Dendritic cell treated with granulocyte-macrophage colony-stimulating factor and Interleukin-4, amounts not matched to agents 40 ng/mL and 50 ng/mL, for 4 days (primary cell): ENCODE measurements at regions not wholly inside any gene's neighbourhood (a gene's known extent, or its start where the extent isn't known, plus 50 kb on each side); places are given as distances from the start of the nearest gene placed in this dataset.

ENCODE experiments used
- H3K27ac Mint-ChIP-seq: one replicate; pipeline ENCODE4 v1.8.0; 2022; ENCODE audit warnings: mild to moderate bottlenecking, mixed read lengths
- H3K27me3 Mint-ChIP-seq: one replicate; pipeline ENCODE4 v1.8.0; 2022; ENCODE audit warnings: mild to moderate bottlenecking, mixed read lengths
- H3K36me3 Mint-ChIP-seq: one replicate; pipeline ENCODE4 v1.8.0; 2022; ENCODE audit warnings: low read depth, mixed read lengths
- H3K4me1 Mint-ChIP-seq: one replicate; pipeline ENCODE4 v1.8.0; 2022; ENCODE audit warnings: low read depth, mixed read lengths
- H3K4me3 Mint-ChIP-seq: one replicate; pipeline ENCODE4 v1.8.0; 2022; ENCODE audit warnings: mild to moderate bottlenecking, moderate library complexity, mixed read lengths
- H3K9me3 Mint-ChIP-seq: one replicate; pipeline ENCODE4 v1.8.0; 2022; ENCODE audit warnings: mixed read lengths
- intact Hi-C: fragments of 100-400 bp; cut with micrococcal nuclease; formaldehyde crosslinking; loops from one replicate; pipeline ENCODE4 v1.15.0; 2022

DNA sequence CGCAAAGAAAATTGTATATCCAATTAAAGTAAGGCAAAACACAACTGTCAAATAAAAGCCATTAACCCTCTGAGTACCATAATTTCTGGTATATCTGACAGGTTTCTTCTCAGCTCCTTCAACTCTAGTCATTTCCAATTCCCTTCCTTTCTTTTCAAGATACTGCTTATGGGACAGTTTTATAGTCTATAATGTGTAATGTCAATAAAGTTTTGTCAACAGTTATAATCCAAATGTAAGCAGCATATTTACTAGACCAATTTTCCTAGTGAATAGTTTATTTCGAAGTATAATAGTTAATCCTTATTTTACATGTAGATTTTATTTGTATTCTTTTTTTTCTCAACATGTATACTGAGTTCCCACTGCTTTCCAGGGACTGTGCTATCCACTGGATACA is 1081.8 kb downstream of the EPHA7 start:
- H3K4me1 Mint-ChIP-seq, result no peaks in the 10 kb centered on the region
- no peaks in the 10 kb centered on the region for H3K27me3 Mint-ChIP-seq
- no peaks in the 10 kb centered on the region for H3K36me3 Mint-ChIP-seq
- H3K4me3 Mint-ChIP-seq, result no peak overlapping the region
- H3K9me3 Mint-ChIP-seq, result no peaks in the 10 kb centered on the region
- intact Hi-C loops, result no loop called here
- no peak overlapping the region for H3K27ac Mint-ChIP-seq

DNA sequence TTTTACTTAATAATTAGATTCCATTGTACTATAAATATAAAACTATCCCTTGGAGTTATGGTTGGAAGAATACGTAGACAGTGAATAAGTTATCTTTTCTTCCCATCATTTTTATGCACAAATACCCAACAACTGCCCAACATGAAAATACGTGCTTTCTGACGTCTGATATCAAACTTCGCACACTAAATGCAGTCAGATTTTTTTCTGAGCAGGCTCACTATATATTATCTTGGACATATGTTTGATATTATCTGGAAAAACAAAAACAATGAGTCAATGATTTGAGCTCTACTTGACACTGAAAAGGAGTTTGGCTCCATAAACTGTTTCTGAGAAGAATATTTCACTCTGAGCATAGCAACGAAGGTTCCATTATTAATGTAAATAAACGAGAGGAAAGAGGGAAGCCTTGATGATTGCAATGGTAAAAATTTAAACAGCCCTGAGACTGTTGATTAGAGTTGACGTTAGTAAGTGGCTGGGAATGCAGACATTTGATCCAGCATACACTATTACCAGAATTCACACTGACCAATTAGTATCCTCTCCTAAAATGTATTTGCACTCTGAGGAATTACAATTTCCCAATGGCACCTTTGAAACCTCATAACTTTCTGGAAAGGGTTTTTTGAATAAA is 1090.0 kb downstream of the EPHA7 start:
- intact Hi-C loops, result no loop called here
- Mint-ChIP-seq H3K27ac (no peak overlapping the region), H3K4me3 (no peak overlapping the region), H3K9me3 (no peaks in the 10 kb centered on the region), H3K36me3 (no peaks in the 10 kb centered on the region), H3K4me1 (no peaks in the 10 kb centered on the region), H3K27me3 (no peaks in the 10 kb centered on the region)

DNA sequence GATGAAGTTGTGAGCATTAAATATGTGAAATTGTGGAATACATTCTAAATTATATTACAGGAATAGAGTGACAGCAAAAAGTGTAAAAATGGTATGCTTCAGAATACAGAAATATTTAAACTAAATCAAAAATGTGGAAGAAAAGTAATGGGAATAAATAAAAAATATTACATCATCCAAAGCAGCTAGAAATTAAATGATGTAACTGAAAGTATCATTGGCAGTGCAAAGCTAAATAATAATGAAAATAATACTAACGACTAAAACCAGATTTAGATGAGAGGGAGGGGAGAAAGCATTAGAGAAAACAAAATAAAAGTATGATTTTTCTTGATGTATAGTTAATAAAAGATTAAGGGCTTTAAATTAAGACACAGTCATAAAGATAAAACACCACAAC is 1104.0 kb downstream of the EPHA7 start:
- intact Hi-C loops, result no loop called here
- no peaks in the 10 kb centered on the region for H3K27me3 Mint-ChIP-seq

DNA sequence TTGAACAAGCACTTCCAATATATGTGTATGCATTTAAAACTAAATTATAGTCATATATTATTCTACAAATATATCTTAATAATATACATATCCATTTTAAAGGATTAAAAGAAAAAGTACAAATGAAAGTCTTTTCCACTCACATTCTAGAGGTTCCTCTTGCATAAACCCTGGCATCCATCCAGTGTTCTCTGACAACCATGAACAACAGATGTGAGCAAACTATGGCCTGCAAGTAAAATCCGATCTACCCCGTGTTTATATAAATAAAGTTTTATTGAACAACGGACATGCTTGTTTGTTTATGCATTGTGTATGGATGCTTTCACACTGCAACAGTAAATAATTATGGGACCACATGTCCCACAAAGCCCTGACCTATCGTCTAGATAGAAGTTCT is 1122.3 kb downstream of the EPHA7 start:
- H3K27me3 Mint-ChIP-seq, result no peaks in the 10 kb centered on the region
- H3K4me1 Mint-ChIP-seq, result no peaks in the 10 kb centered on the region
- H3K9me3 Mint-ChIP-seq, result peaks cover 11% of the 10 kb centered on the region
- H3K4me3 Mint-ChIP-seq, result no peak overlapping the region
- H3K36me3 Mint-ChIP-seq, result no peaks in the 10 kb centered on the region
- intact Hi-C loops, result no loop called here
- no peak overlapping the region for H3K27ac Mint-ChIP-seq

More for the DNA sequence above, 1104.0 kb downstream of the EPHA7 start:
- H3K27ac Mint-ChIP-seq, result no peak overlapping the region
- no peaks in the 10 kb centered on the region for H3K4me1 Mint-ChIP-seq
- no peaks in the 10 kb centered on the region for H3K36me3 Mint-ChIP-seq
- H3K9me3 Mint-ChIP-seq, result peaks cover 10% of the 10 kb centered on the region
- H3K4me3 Mint-ChIP-seq, result no peak overlapping the region

DNA sequence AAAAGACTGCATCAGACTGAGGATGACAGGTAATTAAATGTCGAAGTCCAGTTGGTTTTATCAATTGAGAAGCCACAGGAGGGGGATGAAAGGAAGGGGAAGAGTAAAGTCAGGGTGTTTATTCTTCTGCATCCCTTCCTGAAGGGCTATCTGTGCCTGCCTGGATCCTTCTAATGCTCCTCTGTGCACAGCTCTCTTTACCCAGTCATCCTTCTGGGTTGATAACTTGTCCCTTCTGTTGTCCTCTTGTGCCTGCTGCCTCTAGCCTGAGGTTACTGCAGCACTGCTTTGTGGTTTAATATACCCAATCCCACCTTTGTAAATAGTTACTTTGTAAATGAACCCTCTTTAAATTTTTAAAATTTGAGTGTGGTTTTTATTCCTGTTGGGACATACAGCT is 1127.3 kb downstream of the EPHA7 start:
- Mint-ChIP-seq H3K4me1 (no peaks in the 10 kb centered on the region), H3K4me3 (no peak overlapping the region)

DNA sequence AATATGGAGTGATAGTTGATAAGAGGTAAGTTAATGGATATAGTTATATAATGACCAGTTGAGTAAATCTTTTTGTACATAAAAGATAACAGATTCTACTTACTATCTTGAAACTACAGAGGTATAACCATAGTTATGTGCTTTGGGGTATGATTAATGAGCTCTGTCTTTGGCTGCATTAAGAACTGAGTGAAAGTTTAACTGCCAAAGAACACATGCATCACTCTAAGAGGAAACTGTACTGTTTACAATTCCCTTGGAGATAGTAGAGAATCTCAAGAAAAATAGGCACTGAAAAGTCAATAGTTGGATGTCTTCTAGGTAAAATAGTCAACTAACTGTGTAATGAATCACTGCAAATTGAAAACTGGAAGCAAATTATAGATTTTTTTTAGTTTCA is 1129.5 kb downstream of the EPHA7 start:
- no peaks in the 10 kb centered on the region for H3K36me3 Mint-ChIP-seq
- no peak overlapping the region for H3K4me3 Mint-ChIP-seq
- H3K27ac Mint-ChIP-seq, result no peak overlapping the region
- no peaks in the 10 kb centered on the region for H3K9me3 Mint-ChIP-seq
- H3K4me1 Mint-ChIP-seq, result no peaks in the 10 kb centered on the region
- intact Hi-C loops, result no loop called here
- no peaks in the 10 kb centered on the region for H3K27me3 Mint-ChIP-seq

More for the DNA sequence above, 1127.3 kb downstream of the EPHA7 start:
- intact Hi-C loops, result no loop called here
- Mint-ChIP-seq H3K27me3 (no peaks in the 10 kb centered on the region), H3K36me3 (no peaks in the 10 kb centered on the region), H3K9me3 (no peaks in the 10 kb centered on the region), H3K27ac (no peak overlapping the region)

DNA sequence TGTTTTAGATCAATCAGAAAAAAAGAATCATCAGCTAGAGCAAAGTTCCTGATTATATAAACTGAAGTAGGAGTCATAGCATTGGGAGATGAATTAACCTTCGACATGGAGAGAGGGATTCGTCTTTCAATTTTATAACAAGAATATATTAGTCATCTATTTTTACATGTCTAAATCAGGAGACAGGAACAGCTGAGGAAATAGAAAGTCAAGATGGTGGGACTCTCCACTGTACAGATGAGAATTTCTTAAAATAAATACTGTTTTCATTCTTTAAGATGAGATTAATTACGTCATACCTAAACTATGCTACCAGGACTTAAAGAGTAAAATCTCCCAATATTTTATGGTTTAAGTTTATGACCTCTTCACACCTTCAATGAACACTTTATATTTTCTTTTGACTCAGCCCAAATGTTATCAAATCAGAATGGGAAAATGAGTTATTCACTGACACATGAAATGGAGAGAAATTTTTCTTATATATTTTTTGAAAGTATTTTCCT is 1137.7 kb downstream of the EPHA7 start:
- Mint-ChIP-seq H3K9me3 (no peaks in the 10 kb centered on the region), H3K27me3 (no peaks in the 10 kb centered on the region), H3K4me1 (no peaks in the 10 kb centered on the region), H3K36me3 (no peaks in the 10 kb centered on the region), H3K27ac (no peak overlapping the region), H3K4me3 (no peak overlapping the region)
- intact Hi-C loops, result no loop called here

DNA sequence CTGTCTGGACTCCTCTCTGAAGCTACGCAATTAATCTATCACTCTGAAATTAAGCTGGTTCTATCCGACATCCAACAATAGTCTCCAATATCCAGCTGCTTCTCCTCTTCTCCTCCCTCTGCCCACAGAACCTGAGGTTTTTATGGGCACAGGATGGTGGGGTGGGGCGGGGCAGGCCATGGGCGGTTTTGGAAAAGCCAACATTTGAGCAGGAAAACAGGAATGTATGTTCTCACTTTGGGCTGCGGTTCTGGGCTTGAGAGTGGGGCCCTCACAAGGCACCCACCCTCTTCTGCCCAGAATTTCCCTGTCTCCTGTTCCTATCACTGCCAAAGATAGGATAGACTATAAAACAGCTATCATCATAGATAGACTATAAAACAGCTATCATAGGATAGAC is 1144.2 kb downstream of the EPHA7 start:
- no peaks in the 10 kb centered on the region for H3K27me3 Mint-ChIP-seq
- no peak overlapping the region for H3K27ac Mint-ChIP-seq
- H3K36me3 Mint-ChIP-seq, result no peaks in the 10 kb centered on the region
- no peaks in the 10 kb centered on the region for H3K4me1 Mint-ChIP-seq
- H3K9me3 Mint-ChIP-seq, result no peaks in the 10 kb centered on the region
- intact Hi-C loops, result no loop called here
- H3K4me3 Mint-ChIP-seq, result no peak overlapping the region

DNA sequence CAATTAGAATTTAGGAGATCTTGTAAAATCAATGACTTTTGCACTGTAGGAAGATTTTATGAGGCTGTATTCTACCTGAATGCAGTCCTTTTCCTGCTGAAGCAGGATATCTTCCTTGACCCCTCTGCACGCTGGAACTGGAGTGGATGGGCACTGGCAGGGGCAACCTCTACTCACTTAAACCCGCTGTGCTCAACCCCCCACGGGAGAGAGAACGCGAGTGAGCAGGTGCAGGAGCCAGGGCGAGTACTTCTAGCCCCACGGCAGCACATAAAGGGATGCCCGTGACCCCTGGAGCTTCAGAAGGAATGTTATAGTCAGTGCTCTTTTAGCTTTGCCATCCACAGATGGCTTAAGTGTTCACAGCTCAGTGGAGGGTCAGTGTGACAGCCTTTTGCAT is 1144.8 kb downstream of the EPHA7 start:
- no peaks in the 10 kb centered on the region for H3K36me3 Mint-ChIP-seq
- no peaks in the 10 kb centered on the region for H3K4me1 Mint-ChIP-seq
- no peaks in the 10 kb centered on the region for H3K27me3 Mint-ChIP-seq
- H3K9me3 Mint-ChIP-seq, result no peaks in the 10 kb centered on the region
- no peak overlapping the region for H3K4me3 Mint-ChIP-seq
- intact Hi-C loops, result no loop called here
- H3K27ac Mint-ChIP-seq, result no peak overlapping the region

DNA sequence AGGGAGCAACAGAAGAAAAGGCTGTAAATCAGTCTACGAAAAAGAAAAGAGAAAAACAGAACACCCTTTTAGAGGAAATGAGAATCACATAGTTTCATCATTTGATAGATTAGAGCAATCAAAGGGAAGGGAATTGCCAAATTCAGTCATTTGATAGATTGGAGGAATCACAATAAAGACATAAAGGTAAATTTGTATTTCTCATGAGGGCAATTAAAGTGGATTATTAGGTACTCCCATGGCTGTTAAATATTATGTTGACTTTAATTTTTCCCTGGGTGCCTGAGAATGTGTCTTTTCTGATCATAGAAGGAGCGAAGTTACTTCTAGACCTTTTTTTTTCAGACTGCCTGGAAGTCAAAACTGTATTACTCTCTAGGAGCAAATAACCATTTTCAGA is 1145.7 kb downstream of the EPHA7 start:
- no peak overlapping the region for H3K4me3 Mint-ChIP-seq
- no peaks in the 10 kb centered on the region for H3K27me3 Mint-ChIP-seq
- no peaks in the 10 kb centered on the region for H3K36me3 Mint-ChIP-seq
- H3K4me1 Mint-ChIP-seq, result no peaks in the 10 kb centered on the region
- H3K9me3 Mint-ChIP-seq, result no peaks in the 10 kb centered on the region
- intact Hi-C loops, result no loop called here
- no peak overlapping the region for H3K27ac Mint-ChIP-seq

DNA sequence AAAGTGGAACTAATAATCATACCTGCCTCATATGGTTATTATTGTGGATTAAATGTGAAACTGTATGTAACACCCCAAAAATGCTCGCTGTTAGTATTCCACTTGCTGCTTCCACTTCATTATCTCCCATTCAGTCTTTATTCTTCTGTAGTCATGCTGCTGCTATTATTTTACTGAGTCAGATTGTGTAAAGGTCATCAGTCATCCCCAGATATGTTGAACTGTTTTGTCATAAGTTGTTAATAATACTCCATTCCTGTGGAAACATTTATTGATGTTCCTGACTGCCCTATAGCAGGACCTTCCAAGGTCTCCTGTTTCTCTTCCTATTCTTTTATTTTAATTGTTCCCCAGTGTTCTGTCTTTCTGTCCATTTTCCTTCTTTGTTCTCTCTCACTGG is 1148.3 kb downstream of the EPHA7 start:
- intact Hi-C loops, result no loop called here
- H3K4me3 Mint-ChIP-seq, result no peak overlapping the region

DNA sequence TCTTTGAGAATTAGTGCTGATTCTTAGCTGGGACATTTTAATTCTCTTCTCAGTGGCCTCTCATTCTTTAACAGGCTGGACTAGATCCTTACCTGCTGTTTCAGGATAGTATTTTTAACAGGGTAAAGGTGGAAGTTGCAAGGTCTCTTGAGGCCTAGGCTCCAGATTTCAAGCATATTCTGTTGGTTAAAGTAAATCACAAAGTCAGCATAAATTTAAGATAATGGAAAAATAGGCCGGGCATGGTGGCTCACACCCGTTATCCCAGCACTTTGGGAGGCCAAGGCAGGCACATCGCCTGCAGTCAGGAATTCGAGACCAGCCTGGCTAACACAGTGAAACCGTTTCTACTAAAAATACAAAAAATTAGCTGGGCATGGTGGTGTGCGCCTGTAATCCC is 1149.0 kb downstream of the EPHA7 start:
- Mint-ChIP-seq H3K4me1 (no peaks in the 10 kb centered on the region), H3K36me3 (no peaks in the 10 kb centered on the region), H3K4me3 (no peak overlapping the region), H3K27ac (no peak overlapping the region), H3K27me3 (no peaks in the 10 kb centered on the region), H3K9me3 (no peaks in the 10 kb centered on the region)
- intact Hi-C loops, result no loop called here

More for the DNA sequence above, 1148.3 kb downstream of the EPHA7 start:
- Mint-ChIP-seq H3K36me3 (no peaks in the 10 kb centered on the region), H3K27ac (no peak overlapping the region), H3K9me3 (no peaks in the 10 kb centered on the region), H3K27me3 (no peaks in the 10 kb centered on the region), H3K4me1 (no peaks in the 10 kb centered on the region)

DNA sequence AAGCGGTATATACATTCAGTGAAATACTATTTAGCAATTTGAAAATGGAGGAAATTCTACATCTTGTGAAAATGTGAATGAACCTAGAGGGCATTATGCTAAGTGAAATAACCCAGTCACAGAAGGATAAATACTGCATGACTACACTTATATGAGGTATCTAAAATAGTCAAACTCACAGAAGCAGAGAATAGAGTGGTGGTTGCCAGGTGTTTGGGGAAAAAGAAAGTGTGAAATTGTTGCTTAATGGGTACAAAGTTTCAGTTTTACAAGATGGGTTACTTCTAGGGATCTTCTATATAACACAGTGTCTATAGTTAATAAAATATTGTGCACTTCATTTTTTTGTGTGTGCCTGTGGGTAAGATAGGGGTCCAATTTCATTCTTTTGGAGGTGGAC is 1152.0 kb downstream of the EPHA7 start:
- Mint-ChIP-seq H3K27me3 (no peaks in the 10 kb centered on the region), H3K27ac (no peak overlapping the region), H3K4me1 (no peaks in the 10 kb centered on the region), H3K9me3 (no peaks in the 10 kb centered on the region), H3K36me3 (no peaks in the 10 kb centered on the region), H3K4me3 (no peak overlapping the region)
- intact Hi-C loops, result no loop called here

DNA sequence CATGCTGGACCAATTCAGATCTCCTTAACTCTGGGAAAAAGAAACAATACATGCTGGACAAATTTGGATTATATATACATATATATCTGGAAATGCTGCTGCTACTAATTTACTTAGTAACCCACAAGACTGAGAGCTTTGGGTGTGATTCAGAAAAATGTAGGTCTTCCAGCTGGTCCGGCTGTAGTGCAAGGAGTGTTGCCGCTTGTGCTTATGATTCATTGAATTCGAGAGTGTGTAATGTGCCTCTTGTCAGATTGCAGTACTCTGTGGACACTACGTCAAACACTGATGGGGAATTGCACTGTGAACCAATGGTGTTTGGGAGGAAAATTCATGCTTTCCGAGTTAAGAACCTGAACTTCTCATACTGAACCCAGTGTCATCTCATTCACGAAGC is 1155.5 kb downstream of the EPHA7 start:
- intact Hi-C loops, result no loop called here
- no peaks in the 10 kb centered on the region for H3K9me3 Mint-ChIP-seq

DNA sequence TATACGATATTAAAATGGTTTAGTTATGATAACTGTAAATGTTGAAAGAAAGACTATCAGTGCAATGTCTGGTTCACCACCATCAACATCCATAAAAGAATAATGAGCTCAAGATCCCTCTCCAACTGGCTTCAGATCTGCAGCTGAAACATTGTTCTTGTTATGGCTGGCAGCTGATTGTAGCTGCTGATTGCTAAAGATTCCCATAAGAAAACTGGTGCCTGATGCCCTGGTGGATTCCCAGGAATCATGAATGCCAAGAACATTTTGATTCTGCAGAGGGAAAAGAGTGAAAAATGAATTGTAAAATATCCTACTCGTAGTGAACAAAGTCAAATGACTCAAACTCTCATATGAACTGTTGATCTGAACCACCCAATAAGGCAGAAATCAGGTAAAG is 1160.2 kb downstream of the EPHA7 start:
- no peaks in the 10 kb centered on the region for H3K9me3 Mint-ChIP-seq
- no peaks in the 10 kb centered on the region for H3K36me3 Mint-ChIP-seq
- H3K27me3 Mint-ChIP-seq, result no peaks in the 10 kb centered on the region
- no peaks in the 10 kb centered on the region for H3K4me1 Mint-ChIP-seq
- intact Hi-C loops, result no loop called here
- no peak overlapping the region for H3K27ac Mint-ChIP-seq
- no peak overlapping the region for H3K4me3 Mint-ChIP-seq

More for the DNA sequence above, 1155.5 kb downstream of the EPHA7 start:
- Mint-ChIP-seq H3K36me3 (no peaks in the 10 kb centered on the region), H3K27me3 (no peaks in the 10 kb centered on the region), H3K4me3 (no peak overlapping the region), H3K27ac (no peak overlapping the region), H3K4me1 (no peaks in the 10 kb centered on the region)
